Type B pancreatic cell (in vitro differentiated cells): ENCODE measurements at regions not wholly inside any gene's neighbourhood (a gene's known extent, or its start where the extent isn't known, plus 50 kb on each side); places are given as distances from the start of the nearest gene placed in this dataset.

Experiments used
- DNase-seq: peaks from one replicate; pipeline ENCODE4 v3.0.0; 2021; ENCODE audit warnings: mixed read lengths; ENCODE audit not compliant: unreplicated experiment; ENCODE audit errors: extremely low spot score
- H3K27ac Mint-ChIP-seq: 2 replicates; pipeline ENCODE4 v1.8.0; 2021; ENCODE audit warnings: mild to moderate bottlenecking, mixed read lengths
- H3K27me3 Mint-ChIP-seq: 2 replicates; pipeline ENCODE4 v1.8.0; 2021; ENCODE audit warnings: mixed read lengths
- H3K36me3 Mint-ChIP-seq: 2 replicates; pipeline ENCODE4 v1.8.0; 2021; ENCODE audit warnings: mixed read lengths
- H3K4me1 Mint-ChIP-seq: one replicate; pipeline ENCODE4 v1.8.0; 2021; ENCODE audit warnings: mixed read lengths; ENCODE audit not compliant: unreplicated experiment
- H3K4me3 Mint-ChIP-seq: 2 replicates; pipeline ENCODE4 v1.8.0; 2021; ENCODE audit warnings: mild to moderate bottlenecking, mixed read lengths
- H3K9me3 Mint-ChIP-seq: 2 replicates; pipeline ENCODE4 v1.8.0; 2021; ENCODE audit warnings: mixed read lengths
- CTCF ChIP-seq: fragments of 200-600 bp; sonication (generic); conservative IDR thresholded peaks from 2 replicates; pipeline ENCODE4 v1.5.0; 2021; ENCODE audit warnings: antibody characterized with exemption, mild to moderate bottlenecking

GRCh38 chr11:29255401-29255800 is 761.4 kb downstream of the KCNA4 start:
- Mint-ChIP-seq H3K36me3 (no peaks in the 10 kb centered on the region), H3K9me3 (no peaks in the 10 kb centered on the region), H3K27me3 (no peaks in the 10 kb centered on the region), H3K4me1 (no peaks in the 10 kb centered on the region), H3K4me3 (no peak overlapping the region), H3K27ac (no peak overlapping the region)
- DNase-seq: no peak
- TF ChIP-seq CTCF: no peak

DNA sequence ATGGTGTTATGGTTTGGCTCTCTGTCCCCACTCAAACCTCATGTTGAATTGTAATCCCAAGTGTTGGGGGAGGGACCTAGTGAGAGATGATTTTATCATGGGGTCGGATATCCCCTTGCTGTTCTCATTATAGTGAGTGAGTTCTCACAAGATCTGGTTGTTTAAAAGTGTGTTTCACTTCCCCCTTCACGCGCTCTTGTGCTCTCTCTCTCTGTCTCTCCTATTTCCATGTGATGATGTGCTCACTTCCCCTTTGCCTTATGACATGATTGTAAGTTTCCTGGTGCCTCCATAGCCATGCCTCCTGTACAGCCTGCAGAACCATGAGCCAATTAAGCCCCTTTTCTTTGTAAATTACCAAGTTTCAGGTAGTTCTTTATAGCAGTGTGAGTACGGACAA is 765.1 kb downstream of the KCNA4 start:
- H3K27me3 Mint-ChIP-seq: no peaks in the 10 kb centered on the region
- no peaks in the 10 kb centered on the region for H3K4me1 Mint-ChIP-seq
- no peak overlapping the region for H3K4me3 Mint-ChIP-seq
- H3K27ac Mint-ChIP-seq: no peak overlapping the region
- no peak for TF ChIP-seq CTCF
- DNase-seq: no peak
- no peaks in the 10 kb centered on the region for H3K9me3 Mint-ChIP-seq
- H3K36me3 Mint-ChIP-seq: no peaks in the 10 kb centered on the region

DNA sequence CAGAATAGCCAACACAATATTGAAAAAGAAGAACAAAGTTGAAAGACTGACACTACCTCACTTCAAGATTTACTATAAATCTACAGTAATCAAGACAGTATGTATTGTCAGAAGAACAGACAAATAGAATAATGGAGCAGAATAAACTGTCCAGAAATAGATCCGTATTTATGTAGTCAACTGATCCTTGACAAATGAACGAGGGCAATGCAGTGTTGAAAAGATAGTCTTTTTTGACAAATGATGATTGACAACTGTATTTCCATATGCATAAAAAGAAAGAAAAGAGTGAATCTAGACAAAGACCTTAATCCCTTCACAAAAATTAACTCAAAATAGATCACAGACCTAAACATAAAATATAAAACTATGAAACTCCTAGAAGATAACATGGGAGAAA is 767.1 kb downstream of the KCNA4 start:
- H3K36me3 Mint-ChIP-seq: no peaks in the 10 kb centered on the region
- no peak for DNase-seq
- no peak for TF ChIP-seq CTCF
- no peak overlapping the region for H3K27ac Mint-ChIP-seq
- no peak overlapping the region for H3K4me3 Mint-ChIP-seq
- no peaks in the 10 kb centered on the region for H3K9me3 Mint-ChIP-seq
- no peaks in the 10 kb centered on the region for H3K4me1 Mint-ChIP-seq
- no peaks in the 10 kb centered on the region for H3K27me3 Mint-ChIP-seq

- Mint-ChIP-seq H3K36me3 (no peaks in the 10 kb centered on the region), H3K27me3 (no peaks in the 10 kb centered on the region), H3K27ac (no peak overlapping the region), H3K9me3 (no peaks in the 10 kb centered on the region), H3K4me3 (no peak overlapping the region), H3K4me1 (no peaks in the 10 kb centered on the region)
- no peak for DNase-seq
- no peak for TF ChIP-seq CTCF
Observed at GRCh38 chr11:29244355-29244754, 772.5 kb downstream of the KCNA4 start.

DNA sequence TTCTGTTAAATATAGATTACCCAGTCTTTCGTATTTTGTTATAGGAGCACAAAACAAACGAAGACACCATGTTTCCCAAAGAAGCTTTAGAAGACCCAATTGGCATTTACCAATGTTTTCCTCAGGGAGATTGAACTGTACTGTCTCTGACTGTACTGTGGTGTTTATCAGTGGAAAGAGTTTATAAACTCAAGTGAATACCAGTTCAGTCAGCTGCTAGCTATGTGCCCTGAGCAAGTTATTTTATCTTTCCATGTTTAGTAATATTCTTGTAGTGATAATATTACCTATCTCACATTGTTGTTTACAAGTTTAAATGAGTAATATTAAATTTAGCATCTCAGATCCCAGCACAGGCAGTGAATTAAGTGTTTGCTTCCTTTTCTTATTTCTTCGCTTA is 773.2 kb downstream of the KCNA4 start:
- Mint-ChIP-seq H3K27ac (no peak overlapping the region), H3K27me3 (no peaks in the 10 kb centered on the region), H3K4me1 (no peaks in the 10 kb centered on the region), H3K4me3 (no peak overlapping the region), H3K9me3 (no peaks in the 10 kb centered on the region), H3K36me3 (no peaks in the 10 kb centered on the region)
- DNase-seq: no peak
- TF ChIP-seq CTCF: no peak

GRCh38 chr11:29231991-29232390 is 784.8 kb downstream of the KCNA4 start:
- Mint-ChIP-seq H3K36me3 (no peaks in the 10 kb centered on the region), H3K9me3 (no peaks in the 10 kb centered on the region), H3K4me3 (no peak overlapping the region), H3K4me1 (no peaks in the 10 kb centered on the region), H3K27ac (no peak overlapping the region), H3K27me3 (no peaks in the 10 kb centered on the region)
- no peak for DNase-seq
- TF ChIP-seq CTCF: no peak
